Activated T-cell treated with anti-CD3 and anti-CD28 coated beads, Interleukin-2, amount 50 U/mL, for 48 hours (primary cell): ENCODE measurements at regions not wholly inside any gene's neighbourhood (a gene's known extent, or its start where the extent isn't known, plus 50 kb on each side); places are given as distances from the start of the nearest gene placed in this dataset.

Source experiments
- DNase-seq, 2 experiments: peaks; one replicate each; pipeline ENCODE4 v3.0.0-alpha.2; 2020

- no peak for DNase-seq
Observed at GRCh38 chr13:97640268-97640667, 206.3 kb downstream of the RAP2A start.

- no peak for DNase-seq
Observed at GRCh38 chr13:97648171-97648880, 214.4 kb downstream of the RAP2A start.

- no peak for DNase-seq
Observed at GRCh38 chr13:97648881-97649224, 214.9 kb downstream of the RAP2A start.

GRCh38 chr13:97653443-97654140 is 219.6 kb downstream of the RAP2A start:
- no peak for DNase-seq

GRCh38 chr13:97654236-97654635 is 220.3 kb downstream of the RAP2A start:
- no peak for DNase-seq

- no peak for DNase-seq
Observed at GRCh38 chr13:97658556-97658955, 224.6 kb downstream of the RAP2A start.

- DNase-seq: no peak
Observed at GRCh38 chr13:97659602-97660001, 225.6 kb downstream of the RAP2A start.

- DNase-seq: no peak
Observed at GRCh38 chr13:97660594-97661260, 226.8 kb downstream of the RAP2A start.

- no peak for DNase-seq
Observed at GRCh38 chr13:97686594-97686993, 252.6 kb downstream of the RAP2A start.

GRCh38 chr13:97692628-97693027 is 258.7 kb downstream of the RAP2A start:
- no peak for DNase-seq

GRCh38 chr13:97695684-97696083 is 257.8 kb upstream of the IPO5 start:
- no peak for DNase-seq

- DNase-seq: no peak
Observed at GRCh38 chr13:97696921-97697320, 256.6 kb upstream of the IPO5 start.

- no peak for DNase-seq
Observed at GRCh38 chr13:97700306-97700848, 253.1 kb upstream of the IPO5 start.

GRCh38 chr13:97702614-97703013 is 250.9 kb upstream of the IPO5 start:
- DNase-seq: no peak

GRCh38 chr13:97710797-97711196 is 242.7 kb upstream of the IPO5 start:
- DNase-seq: no peak

- no peak for DNase-seq
Observed at GRCh38 chr13:97712770-97713169, 240.7 kb upstream of the IPO5 start.

GRCh38 chr13:97715763-97716162 is 237.7 kb upstream of the IPO5 start:
- DNase-seq: no peak

- DNase-seq: no peak
Observed at GRCh38 chr13:97716746-97717145, 236.7 kb upstream of the IPO5 start.

GRCh38 chr13:97719736-97720135 is 233.7 kb upstream of the IPO5 start:
- no peak for DNase-seq

GRCh38 chr13:97720896-97721295 is 232.6 kb upstream of the IPO5 start:
- no peak for DNase-seq

- DNase-seq: no peak
Observed at GRCh38 chr13:97723655-97724054, 229.8 kb upstream of the IPO5 start.

GRCh38 chr13:97724450-97724849 is 229.0 kb upstream of the IPO5 start:
- DNase-seq: no peak

- DNase-seq: no peak
Observed at GRCh38 chr13:97726664-97727280, 226.7 kb upstream of the IPO5 start.
